HG03280 (cell line): ENCODE measurements at regions not wholly inside any gene's neighbourhood (a gene's known extent, or its start where the extent isn't known, plus 50 kb on each side); places are given as distances from the start of the nearest gene placed in this dataset.
"Not testable (repeated sequence)": the region's sequence is repeated elsewhere in the genome, so short reads cannot be mapped to it uniquely, and the experiment has no call there.

ENCODE experiments used
- ATAC-seq: cut with Tn5 transposase; IDR thresholded peaks from one replicate; pipeline ENCODE4 v1.9.1; 2021; ENCODE audit warnings: mild to moderate bottlenecking, moderate library complexity; ENCODE audit not compliant: unreplicated experiment

- no peak for ATAC-seq
Measured at GRCh38 chr1:60612790-60613189, 469.6 kb upstream of the NFIA start.

DNA sequence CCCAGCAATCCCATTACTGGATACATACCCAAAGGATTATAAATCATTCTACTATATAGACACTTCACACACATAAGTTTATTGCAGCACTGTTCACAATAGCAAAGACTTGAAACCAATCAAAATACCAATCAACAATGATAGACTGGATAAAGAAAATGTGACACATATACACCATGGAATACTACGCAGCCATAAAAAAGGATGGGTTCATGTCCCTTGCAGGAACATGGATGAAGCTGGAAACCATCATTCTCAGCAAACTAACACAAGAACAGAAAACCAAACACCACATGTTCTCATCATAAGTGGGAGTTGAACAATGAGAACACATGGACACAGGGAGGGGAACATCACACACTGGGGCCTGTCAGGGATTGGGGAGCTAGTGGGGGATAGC, 475.4 kb upstream of the NFIA start:
- ATAC-seq = not testable (repeated sequence)

DNA sequence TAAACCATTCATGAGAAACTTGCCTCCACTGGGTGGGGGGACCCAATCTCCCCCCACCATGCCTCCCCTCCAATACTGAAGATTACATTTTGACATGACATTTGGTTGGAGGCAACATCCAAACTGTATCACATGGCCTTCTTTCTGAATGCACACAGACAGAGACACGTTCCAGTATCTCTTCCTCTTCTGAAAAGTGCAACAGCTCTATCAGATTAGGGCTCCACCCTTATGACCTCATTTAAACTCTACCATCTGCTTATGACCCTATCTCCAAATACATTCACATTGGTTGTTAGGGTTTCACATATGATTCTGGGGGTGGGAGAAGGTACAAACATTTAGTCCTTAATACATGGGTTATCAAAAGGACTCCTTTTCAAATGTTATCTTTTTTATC, 481.8 kb upstream of the NFIA start:
- ATAC-seq = no peak

DNA sequence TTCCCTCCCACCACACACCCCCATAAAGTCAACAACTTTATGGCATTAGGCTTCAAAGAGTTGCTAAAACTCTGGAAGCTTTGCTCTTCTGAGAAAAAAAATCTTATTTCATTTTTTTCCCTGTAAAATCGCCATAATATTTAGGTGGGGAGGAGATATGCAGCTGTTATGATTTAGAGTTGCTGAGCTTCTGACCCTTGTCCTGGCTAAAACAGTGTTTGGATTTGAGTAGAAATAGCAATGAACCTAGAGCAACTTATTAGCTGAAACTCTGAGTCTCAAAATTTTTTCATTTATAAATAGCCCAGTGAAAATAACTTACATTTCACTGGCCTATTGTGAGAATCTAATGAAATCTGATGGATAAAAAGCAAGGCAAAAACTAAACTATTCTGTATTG, 482.8 kb upstream of the NFIA start:
- ATAC-seq = no peak

DNA sequence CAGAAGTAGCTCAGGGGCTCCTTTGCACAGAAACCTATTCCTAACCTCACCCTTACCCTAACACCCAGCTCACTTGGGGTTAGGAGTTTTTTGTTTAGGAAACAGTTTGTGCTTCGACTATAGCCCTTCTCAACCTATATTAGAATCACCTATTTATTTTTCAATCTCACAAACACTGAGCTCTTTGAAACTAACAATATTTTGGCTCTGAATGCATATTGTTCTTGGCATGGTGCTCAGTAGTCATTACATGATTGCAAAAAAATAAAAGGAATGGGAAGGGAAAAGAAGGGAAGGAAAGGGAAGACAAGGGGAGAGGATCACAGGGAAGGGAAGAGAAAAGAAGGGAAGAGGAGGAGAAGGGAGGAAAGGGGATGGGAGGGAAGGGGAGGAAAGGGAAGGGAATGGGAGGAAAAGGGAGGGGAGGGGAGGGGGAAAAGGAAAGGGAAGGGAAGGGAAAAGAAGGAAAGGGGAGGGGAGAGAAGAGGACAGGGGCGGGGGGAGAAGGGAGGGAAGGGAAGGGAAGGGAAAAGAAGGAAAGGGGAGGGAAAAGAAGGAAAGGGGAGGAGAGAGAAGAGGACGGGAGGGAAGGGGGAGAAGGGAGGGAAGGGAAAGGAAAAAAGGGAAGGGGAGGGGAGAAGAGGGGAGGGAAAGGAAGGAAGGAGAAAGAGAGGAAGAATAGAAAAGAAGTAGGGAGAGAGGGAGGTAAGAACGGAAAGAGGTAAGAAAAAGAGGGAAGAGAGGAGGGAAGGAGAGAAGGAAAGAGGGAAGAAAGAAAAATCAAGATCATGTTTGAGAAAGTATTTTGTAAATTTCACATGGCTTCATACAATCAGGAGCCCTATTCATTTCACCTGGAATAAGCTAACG, 484.1 kb upstream of the NFIA start:
- ATAC-seq = no peak

GRCh38 chr1:60596791-60597750, 485.3 kb upstream of the NFIA start:
- no peak for ATAC-seq

DNA sequence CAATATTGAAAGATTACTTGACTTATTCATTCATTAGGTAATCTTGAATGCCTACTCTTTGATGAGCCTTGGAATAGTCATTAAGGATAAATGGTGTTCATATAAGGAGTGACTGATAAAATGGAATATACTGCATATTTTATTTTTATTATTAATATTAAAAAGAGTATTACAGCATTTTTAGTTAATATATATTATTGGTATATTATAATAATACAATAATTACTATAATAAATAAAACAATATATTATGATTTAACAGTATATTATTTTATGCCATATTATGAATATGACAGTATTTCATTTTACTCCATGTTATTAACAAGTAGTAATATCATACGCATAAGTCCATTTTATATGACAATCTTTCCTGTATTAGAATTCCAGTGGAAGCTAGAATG, 490.8 kb upstream of the NFIA start:
- no peak for ATAC-seq

GRCh38 chr1:60589916-60590315, 492.4 kb upstream of the NFIA start:
- ATAC-seq = no peak

DNA sequence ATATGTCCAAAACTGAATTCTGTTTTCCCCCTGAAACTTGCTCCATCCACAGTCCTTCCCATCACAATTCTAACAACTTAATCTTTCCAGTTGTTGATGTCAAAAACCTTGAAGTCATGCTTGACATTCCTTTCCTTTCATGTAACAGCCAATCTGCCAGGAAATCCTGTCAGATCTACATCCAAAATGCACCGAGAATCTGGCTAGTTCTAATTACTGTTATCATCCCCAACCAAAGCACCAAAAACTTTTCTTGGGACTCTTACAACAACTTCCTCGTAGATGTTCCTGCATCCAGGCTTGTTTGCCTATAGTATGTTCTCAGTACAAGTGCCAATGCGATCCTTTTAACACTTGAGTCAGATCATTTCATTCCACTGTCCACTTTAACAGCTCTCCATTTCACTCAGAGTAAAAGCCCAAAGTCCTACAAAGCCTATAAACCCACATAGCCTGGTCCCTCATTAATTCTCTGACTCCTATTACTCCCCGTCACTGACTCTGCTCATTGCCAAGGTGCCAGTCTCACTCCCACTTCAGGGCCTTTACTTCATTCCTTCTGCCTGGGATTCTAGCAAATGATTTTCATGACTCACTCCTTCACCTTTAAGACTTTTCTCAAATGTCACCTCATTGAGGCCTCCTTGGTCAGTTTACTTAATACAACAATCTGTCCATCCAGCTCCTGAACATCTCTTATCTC, 493.2 kb upstream of the NFIA start:
- no peak for ATAC-seq

- no peak for ATAC-seq
Measured at GRCh38 chr1:60584371-60584770, 498.0 kb upstream of the NFIA start.

- ATAC-seq = no peak
Measured at GRCh38 chr1:60583696-60584095, 498.7 kb upstream of the NFIA start.

GRCh38 chr1:60581455-60582220, 500.7 kb upstream of the NFIA start:
- ATAC-seq = no peak

GRCh38 chr1:60577029-60577428, 503.5 kb upstream of the C1orf87 start:
- no peak for ATAC-seq

DNA sequence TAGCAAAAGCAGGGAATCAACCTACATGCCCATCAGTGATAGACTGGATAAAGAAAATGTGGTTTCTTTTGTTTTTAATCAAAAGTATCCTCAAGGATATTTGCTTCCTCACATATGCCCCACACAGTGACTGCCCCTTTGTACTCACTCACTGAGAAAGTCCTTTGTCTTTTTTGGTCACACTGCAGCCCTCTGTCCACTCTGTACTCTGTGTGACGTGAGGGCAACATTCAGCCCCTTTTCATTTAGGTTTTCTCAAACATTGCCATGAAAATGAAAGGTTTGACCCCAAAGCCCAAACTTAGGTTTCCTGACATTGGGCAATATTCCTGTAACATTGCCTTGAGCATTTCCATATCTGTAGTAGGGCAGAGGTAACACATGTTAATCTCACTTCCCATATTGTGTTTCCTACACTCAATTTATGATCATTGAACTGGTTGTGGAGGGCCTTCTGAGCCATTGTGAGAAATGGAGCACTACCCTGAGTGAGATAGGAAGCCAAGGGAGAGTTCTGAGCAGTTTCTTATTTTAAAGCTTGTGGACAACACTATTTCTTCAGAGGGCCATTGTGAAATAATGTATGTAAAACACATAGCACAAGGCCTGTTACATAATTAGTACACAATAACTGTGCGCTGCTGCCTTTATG, 501.9 kb upstream of the C1orf87 start:
- ATAC-seq = no peak

DNA sequence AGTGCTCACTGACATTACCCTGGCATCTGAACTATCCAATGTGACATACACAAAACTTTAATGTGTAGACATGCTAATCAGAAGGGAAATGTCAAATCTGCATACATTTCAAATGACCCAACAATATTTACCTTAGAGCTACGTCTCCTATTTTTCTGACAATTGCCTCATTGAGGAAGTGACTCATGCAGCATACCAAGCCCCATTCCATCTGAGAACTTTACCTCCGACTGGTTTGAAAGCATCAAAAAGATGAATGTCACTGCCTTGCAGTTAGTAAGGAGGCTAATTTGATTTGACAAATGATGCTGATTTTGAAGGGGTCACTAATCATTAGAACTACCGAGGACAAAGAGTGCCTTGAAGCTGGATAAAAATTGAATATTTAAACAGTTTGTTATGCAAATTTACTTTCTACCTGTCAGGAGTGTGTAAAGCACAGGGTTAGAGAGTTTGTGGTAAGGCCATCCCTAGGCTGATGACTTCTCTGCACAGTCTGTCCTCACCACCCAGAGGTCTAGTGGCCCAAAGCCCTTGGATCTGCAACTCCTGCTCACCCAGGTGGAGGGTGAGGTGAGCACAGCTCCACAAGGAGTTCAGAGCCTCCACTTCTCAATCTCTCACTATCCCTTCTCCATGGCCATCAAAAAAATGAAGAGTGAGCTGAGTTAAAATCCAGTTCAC, 500.3 kb upstream of the C1orf87 start:
- no peak for ATAC-seq

DNA sequence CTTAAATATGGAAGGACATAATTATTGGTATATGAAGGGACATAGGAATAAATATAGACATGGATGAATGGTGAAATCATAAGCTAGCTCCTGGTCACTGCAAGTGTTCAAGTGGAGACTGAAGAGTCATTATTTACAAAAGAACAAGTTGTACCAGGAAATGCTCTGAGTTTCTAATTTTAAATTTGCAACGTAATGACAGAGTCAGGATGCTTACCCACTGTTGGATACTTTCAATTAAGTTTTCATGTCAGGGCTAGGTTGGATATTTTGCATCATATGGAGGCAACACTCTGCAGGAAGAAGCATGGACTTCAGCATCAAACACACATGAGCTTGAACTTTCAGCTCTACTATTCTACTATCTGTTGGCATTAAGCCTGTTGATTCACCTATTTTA, 499.6 kb upstream of the C1orf87 start:
- no peak for ATAC-seq

DNA sequence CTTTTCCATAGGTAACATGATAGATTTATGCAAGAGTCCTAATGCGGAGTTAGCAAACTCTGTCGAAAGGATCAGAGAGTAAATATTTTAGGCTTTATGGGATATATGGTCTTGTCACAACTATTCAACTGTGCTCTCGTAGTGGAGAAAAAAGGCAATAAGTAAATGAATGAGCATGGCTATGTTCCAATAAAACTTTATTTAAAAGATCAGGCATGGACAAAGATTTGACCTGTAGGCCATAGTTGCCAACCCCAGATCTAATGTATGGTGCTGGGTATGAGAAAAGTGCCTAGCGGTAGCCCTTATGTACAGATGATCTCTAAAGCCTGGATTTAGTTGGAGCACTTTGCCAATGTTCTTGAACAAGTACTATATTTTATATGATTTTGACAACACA, 498.8 kb upstream of the C1orf87 start:
- ATAC-seq = no peak

DNA sequence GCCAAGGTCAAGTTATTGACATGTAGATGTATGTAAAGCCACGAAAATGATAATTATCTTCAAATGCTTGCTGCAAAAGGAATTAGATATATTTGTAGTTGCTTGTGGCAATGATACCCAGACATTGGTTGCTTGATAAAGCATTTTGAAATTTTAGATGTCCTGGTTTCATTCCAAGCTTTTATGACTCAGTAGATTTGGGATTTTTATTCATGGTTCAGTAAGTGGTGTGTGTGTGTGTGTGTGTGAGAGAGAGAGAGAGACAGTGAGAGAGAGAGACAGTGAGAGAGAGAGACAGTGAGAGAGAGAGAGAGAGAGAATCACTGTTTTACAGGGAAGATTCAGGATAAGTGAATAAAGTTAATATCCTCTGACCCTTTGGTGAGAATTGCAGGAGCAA, 498.2 kb upstream of the C1orf87 start:
- ATAC-seq = no peak

DNA sequence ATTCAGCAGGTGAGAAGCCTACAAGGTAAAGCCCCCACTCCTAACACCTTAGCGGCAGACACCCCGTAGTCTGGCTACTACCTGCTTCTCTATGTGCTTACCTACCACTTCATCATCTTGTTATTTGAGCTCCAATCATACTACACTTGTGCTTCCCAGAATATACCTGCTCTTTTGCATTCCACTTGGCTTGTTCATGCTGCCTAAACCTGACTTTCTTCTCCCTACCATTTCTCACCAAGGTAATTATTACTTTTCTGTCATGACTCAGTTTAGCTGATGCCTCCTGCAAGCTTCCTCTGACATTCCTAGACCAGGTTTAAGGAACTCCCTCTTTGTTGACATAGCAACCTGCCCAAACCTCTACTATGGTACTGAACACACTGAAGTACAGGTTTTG, 495.6 kb upstream of the C1orf87 start:
- ATAC-seq = no peak
